ENCODE measurements at regions not wholly inside any gene's neighbourhood (a gene's known extent, or its start where the extent isn't known, plus 50 kb on each side); places are given as distances from the start of the nearest gene placed in this dataset.

- DNase-seq: no peak
- intact Hi-C loops (cut with DNase I): no loop called here
Observed at GRCh38 chr5:109944461-109944860, 254.7 kb downstream of the MAN2A1 start.

- intact Hi-C loops (cut with DNase I): no loop called here
- no peak for DNase-seq
Observed at GRCh38 chr5:109945097-109945678, 255.5 kb downstream of the MAN2A1 start.

DNA sequence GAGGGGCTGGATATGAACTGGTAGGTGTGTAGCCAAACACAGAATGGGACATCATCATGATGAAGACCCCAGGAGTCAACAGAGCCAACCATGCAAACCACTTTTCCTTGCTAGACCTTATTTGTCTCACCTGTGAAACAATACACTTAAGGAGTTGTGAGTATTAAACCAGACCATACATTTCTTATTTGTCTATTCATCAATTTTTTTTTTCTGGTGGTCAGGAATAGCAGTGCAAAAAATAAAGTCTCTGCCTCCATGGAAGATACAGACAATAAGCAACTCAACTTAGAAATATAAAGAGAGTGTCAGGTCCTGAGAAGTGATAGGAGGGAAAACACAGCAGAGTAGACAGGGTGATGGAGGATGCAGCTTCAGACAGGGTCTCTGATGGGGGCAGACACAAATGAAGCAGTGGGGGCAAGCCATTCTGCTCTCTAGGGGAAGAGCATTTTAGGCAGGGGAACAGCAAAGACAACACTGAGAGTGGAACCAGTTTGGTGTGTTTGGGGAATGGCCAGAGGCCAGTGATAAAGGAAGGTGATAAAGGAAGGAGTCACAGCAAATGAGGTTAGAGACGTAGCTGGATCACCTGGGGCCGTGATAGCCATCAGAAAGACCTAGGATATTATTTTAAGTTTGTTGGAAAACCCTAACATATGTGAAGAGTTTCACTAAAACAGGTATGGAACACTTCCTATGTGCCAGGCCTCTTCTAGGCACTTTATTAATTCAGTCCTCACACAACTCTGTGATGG lies 256.2 kb downstream of the MAN2A1 start:
- no peak for DNase-seq
- intact Hi-C loops (cut with DNase I): no loop called here

DNA sequence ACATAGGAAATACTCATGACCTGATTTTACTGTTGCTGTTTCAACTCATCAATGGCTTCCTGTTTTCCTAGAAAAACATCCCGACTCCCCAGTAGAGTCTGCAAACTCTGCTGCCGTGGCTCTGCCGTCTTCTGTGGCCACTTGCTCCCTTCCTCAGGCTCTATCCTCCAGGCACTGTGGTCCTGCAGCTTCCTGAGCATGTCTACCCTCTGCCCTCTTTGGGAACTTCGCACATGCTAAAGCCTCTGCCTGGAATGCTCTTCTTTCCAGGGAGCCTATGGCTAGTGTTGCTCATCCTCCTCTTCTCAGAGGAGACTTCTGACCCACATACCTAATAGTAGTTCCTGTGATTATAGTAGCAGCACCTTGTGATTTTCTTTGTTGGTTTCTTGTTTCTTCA lies 256.9 kb downstream of the MAN2A1 start:
- intact Hi-C loops (cut with DNase I): no loop called here
- no peak for DNase-seq

DNA sequence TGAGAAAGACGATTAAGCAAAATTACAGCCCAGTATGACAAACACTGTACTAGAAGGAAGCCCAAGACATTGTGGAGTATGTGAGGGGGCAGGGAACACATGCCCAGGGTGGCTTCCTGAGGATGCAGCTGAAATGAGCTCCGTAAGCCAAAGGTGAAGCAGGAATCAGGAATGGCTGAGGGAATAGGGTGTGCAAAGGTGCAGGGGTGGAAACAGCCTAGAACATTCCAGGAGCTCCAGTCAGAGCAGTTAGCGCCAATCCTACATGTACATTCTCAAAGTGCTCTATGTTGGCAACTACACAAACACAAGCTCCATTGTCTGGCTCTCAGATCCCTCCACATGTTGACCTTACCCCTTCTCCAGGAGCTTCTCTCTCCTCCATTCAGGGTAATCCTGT lies 257.9 kb downstream of the MAN2A1 start:
- no peak for DNase-seq
- intact Hi-C loops (cut with DNase I): no loop called here

DNA sequence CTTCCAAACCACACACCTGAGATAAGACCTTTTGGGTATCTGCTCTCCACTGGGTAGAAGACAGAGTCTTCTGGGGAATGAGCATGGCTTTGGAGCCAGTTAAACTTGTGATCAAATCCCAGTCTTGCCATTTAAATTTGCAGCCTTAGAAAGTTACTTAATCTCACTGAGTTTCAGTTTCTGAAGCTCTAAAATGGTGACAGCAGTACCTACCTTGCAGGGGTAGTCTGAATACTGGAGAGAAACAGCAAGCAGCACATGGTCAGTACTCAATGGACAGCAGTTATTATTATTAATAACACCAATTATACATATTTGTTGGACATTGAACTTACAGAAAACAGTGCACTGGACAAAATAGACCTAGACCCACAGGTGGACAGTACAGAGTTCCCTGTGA lies 260.9 kb downstream of the MAN2A1 start:
- no peak for DNase-seq
- intact Hi-C loops (cut with DNase I): no loop called here

GRCh38 chr5:109951348-109951747 lies 261.6 kb downstream of the MAN2A1 start:
- no peak for DNase-seq
- intact Hi-C loops (cut with DNase I): no loop called here

DNA sequence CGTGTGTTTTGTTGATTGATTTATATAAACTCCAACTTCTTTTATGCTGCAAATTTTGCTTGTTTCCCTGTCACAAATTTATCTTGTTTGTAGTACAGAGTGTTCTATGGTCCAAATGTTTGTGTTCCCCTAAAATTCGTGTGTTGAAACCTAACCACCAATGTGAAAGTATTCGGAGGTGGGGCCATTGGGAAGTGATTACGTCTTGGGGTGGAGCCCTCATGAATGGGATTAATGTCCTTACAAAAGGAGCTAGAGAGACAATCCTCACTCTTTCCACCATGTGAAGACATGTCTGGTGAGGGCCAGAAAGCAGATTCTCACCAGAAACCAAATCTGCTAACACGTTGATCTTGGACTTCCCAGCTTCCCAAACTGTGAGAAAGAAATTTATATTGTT lies 262.0 kb downstream of the MAN2A1 start:
- no peak for DNase-seq
- intact Hi-C loops (cut with DNase I): no loop called here

GRCh38 chr5:109953761-109954160 lies 264.0 kb downstream of the MAN2A1 start:
- intact Hi-C loops (cut with DNase I): no loop called here
- no peak for DNase-seq

GRCh38 chr5:109956884-109957283 lies 267.2 kb downstream of the MAN2A1 start:
- no peak for DNase-seq
- intact Hi-C loops (cut with DNase I): no loop called here

DNA sequence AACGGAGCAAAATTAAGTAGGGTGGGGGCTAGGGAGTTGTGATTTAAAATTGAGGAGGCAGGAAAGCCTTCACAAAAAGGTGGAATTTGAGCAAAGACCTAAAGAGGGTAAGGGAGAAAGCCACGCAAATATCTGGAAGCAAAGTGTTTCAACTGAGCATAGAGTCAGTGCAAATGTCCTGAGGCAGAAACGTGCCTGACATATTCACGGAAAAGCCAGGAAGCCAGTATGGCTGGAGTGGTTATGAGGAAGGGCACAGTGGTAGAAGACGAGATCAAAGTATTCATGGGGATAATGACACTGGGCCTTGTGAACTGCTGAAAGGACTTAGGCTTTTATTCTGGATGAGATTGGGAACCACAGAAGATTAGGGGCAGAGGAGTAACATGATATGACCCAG lies 268.4 kb downstream of the MAN2A1 start:
- intact Hi-C loops (cut with DNase I): no loop called here

DNA sequence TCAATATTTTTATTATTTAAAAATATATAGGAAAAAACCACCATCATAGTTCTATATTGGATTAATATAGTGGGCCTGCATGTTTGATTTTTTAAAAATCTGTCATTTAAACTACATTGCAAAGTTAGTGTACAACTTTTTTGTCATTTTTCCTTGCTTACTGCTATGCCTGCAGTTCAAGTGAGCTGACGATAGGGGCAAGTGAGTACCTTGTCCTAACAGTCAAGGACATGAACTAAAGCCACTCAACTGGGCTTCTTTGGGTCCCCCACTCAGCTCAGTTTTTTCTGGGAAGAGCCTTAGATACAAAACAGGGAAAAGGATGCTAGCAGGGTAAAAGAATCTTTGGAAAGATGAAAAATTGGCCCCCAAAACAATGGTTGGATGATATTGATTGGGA lies 269.9 kb downstream of the MAN2A1 start:
- no peak for DNase-seq
- intact Hi-C loops (cut with DNase I): no loop called here

More for the DNA sequence above, 268.4 kb downstream of the MAN2A1 start:
- DNase-seq: no peak

GRCh38 chr5:109961751-109962150 lies 272.0 kb downstream of the MAN2A1 start:
- DNase-seq: no peak
- intact Hi-C loops (cut with DNase I): no loop called here

- intact Hi-C loops (cut with DNase I): no loop called here
Observed at GRCh38 chr5:109962882-109963603, 273.3 kb downstream of the MAN2A1 start.

DNA sequence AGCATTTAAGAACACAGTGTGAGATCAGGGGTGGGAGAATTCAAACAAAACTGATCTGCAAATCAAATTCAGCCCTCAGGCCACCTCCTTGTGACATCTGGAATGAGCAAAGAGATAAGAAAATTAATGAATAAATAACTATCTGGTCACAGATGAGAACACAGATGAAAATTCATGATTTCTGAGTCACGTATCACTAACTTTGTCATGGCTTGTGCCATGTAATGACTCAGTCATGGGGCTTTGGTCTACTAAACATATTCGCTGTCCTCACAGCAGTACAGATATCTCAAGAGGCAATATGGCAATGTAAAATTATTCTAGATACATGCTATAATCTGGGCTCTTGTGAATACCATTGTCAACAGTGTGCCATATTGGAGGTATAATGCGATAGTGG lies 274.4 kb downstream of the MAN2A1 start:
- intact Hi-C loops (cut with DNase I): no loop called here
- DNase-seq: no peak

More at GRCh38 chr5:109962882-109963603, 273.3 kb downstream of the MAN2A1 start:
- no peak for DNase-seq

DNA sequence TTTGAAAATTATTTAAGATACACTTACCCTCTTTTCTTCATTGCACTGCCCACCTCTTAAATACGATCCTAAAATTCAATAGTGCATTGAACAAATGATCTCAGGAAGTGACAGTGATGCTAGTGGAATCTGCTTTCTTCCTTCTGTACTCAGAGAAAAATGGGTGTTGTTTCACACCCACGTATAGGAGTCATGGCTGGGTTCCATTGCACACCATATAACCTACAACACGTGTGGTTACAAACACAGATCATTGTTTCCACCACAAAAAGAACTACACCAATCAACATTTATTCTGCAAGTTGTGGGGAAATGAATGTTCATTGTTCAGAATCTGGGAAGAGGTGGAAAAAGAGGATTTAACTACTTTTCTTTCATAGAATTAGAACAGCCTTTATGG lies 275.9 kb downstream of the MAN2A1 start:
- no peak for DNase-seq
- intact Hi-C loops (cut with DNase I): no loop called here

- no peak for DNase-seq
- intact Hi-C loops (cut with DNase I): no loop called here
Observed at GRCh38 chr5:109971968-109972367, 282.2 kb downstream of the MAN2A1 start.

- intact Hi-C loops (cut with DNase I): no loop called here
- no peak for DNase-seq
Observed at GRCh38 chr5:109981979-109982378, 292.3 kb downstream of the MAN2A1 start.

GRCh38 chr5:109982966-109983534 lies 293.3 kb downstream of the MAN2A1 start:
- DNase-seq: no peak
- intact Hi-C loops (cut with DNase I): no loop called here

- no peak for DNase-seq
- intact Hi-C loops (cut with DNase I): no loop called here
Observed at GRCh38 chr5:109986726-109987125, 297.0 kb downstream of the MAN2A1 start.

DNA sequence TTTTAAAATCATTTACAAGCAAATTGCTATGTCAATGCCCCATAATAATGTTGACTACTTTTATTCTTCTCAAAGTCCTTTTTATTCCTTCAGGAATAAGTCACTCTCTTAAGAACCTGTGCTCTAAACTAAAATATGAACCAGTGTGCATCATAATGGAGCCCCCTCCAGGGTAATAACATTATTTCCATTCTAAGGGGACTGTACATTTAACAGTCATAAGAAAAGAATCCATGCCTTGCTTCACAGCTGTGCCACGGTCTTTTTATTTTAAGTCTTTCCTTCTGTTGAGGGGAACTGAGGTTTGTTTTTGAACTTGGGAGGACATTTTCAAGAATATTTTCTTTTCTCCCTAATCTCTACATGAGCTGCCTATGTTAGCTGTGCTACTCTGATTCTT lies 297.6 kb downstream of the MAN2A1 start:
- DNase-seq: no peak
- intact Hi-C loops (cut with DNase I): no loop called here

All from posterior cingulate gyrus (tissue), 11 donors.